Keratinocyte (primary cell): ENCODE measurements at regions not wholly inside any gene's neighbourhood (a gene's known extent, or its start where the extent isn't known, plus 50 kb on each side); places are given as distances from the start of the nearest gene placed in this dataset.

ENCODE experiments used
- EZH2 ChIP-seq: IDR thresholded peaks from one replicate; pipeline ENCODE4 v1.6.1; 2012; ENCODE audit warnings: inconsistent platforms, mild to moderate bottlenecking, low read length, moderate library complexity
- TF ChIP-seq, protein P1 (sequence below), 3 experiments: IDR thresholded peaks in 1 of 3; conservative IDR thresholded peaks in 1 of 3; optimal IDR thresholded peaks in 1 of 3; 2 replicates in 2 of 3; 3 replicates in 1 of 3; pipeline versions ENCODE3 to v1.5.1; 2011; ENCODE audit warnings: low read length in 3 of 3, mild to moderate bottlenecking in 3 of 3, moderate library complexity in 2 of 3, control low read depth in 1 of 3, inconsistent platforms in 1 of 3; ENCODE audit not compliant: insufficient read depth in 2 of 3; ENCODE audit errors: extremely low read depth in 1 of 3

DNA sequence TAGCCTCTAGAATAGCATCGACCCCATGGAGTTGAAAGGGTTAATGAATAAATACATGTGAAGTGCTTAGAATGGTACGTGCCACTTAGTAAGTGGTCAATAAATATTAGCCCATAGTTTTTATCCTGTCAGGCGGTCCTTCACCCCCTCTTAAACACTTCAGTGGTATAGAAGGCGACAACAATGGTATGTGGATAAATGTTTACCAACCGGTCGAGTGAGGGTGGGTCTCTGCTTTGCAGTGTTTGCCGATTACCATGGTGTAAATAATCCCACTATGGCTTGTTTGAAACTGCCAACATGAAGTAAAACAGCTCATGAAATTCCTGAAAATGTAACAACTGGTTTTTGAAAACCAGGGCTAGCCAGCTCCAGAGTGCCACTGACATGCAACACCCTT, 541.2 kb downstream of the BUD13 start:
- TF ChIP-seq, protein P1, sequence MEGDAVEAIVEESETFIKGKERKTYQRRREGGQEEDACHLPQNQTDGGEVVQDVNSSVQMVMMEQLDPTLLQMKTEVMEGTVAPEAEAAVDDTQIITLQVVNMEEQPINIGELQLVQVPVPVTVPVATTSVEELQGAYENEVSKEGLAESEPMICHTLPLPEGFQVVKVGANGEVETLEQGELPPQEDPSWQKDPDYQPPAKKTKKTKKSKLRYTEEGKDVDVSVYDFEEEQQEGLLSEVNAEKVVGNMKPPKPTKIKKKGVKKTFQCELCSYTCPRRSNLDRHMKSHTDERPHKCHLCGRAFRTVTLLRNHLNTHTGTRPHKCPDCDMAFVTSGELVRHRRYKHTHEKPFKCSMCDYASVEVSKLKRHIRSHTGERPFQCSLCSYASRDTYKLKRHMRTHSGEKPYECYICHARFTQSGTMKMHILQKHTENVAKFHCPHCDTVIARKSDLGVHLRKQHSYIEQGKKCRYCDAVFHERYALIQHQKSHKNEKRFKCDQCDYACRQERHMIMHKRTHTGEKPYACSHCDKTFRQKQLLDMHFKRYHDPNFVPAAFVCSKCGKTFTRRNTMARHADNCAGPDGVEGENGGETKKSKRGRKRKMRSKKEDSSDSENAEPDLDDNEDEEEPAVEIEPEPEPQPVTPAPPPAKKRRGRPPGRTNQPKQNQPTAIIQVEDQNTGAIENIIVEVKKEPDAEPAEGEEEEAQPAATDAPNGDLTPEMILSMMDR (optimal IDR thresholded peaks at IDR 0.05 in 1 of 3, IDR thresholded peaks at IDR 0.05 in 1 of 3, conservative IDR thresholded peaks at IDR 0.05 in 1 of 3; ENCODE audit: extremely low read depth in 1 of 3, insufficient read depth in 2 of 3, low read length in 3 of 3): no peak
- no peak for TF ChIP-seq EZH2
